Osteocyte (in vitro differentiated cells): ENCODE measurements at regions not wholly inside any gene's neighbourhood (a gene's known extent, or its start where the extent isn't known, plus 50 kb on each side); places are given as distances from the start of the nearest gene placed in this dataset.

Experiments used
- DNase-seq: peaks from one replicate; pipeline ENCODE4 v3.0.0; 2021; ENCODE audit warnings: mixed read lengths; ENCODE audit not compliant: unreplicated experiment; ENCODE audit errors: extremely low spot score
- H3K27ac Mint-ChIP-seq: one replicate; pipeline ENCODE4 v1.8.0; 2021; ENCODE audit warnings: mild to moderate bottlenecking, mixed read lengths; ENCODE audit not compliant: unreplicated experiment
- H3K27me3 Mint-ChIP-seq: one replicate; pipeline ENCODE4 v1.8.0; 2021; ENCODE audit warnings: mixed read lengths; ENCODE audit not compliant: unreplicated experiment
- H3K36me3 Mint-ChIP-seq: one replicate; pipeline ENCODE4 v1.8.0; 2021; ENCODE audit warnings: mixed read lengths; ENCODE audit not compliant: unreplicated experiment
- H3K4me1 Mint-ChIP-seq: one replicate; pipeline ENCODE4 v1.8.0; 2021; ENCODE audit warnings: mixed read lengths; ENCODE audit not compliant: unreplicated experiment
- H3K4me3 Mint-ChIP-seq: one replicate; pipeline ENCODE4 v1.8.0; 2021; ENCODE audit warnings: mild to moderate bottlenecking, moderate library complexity, mixed read lengths; ENCODE audit not compliant: unreplicated experiment
- H3K9me3 Mint-ChIP-seq: one replicate; pipeline ENCODE4 v1.8.0; 2021; ENCODE audit warnings: mixed read lengths; ENCODE audit not compliant: unreplicated experiment
- TF ChIP-seq, protein P1 (sequence below): fragments of 200-600 bp; sonication (generic); IDR thresholded peaks from 2 replicates; pipeline ENCODE4 v1.5.0; 2021; ENCODE audit warnings: antibody characterized with exemption, mild to moderate bottlenecking, moderate library complexity

DNA sequence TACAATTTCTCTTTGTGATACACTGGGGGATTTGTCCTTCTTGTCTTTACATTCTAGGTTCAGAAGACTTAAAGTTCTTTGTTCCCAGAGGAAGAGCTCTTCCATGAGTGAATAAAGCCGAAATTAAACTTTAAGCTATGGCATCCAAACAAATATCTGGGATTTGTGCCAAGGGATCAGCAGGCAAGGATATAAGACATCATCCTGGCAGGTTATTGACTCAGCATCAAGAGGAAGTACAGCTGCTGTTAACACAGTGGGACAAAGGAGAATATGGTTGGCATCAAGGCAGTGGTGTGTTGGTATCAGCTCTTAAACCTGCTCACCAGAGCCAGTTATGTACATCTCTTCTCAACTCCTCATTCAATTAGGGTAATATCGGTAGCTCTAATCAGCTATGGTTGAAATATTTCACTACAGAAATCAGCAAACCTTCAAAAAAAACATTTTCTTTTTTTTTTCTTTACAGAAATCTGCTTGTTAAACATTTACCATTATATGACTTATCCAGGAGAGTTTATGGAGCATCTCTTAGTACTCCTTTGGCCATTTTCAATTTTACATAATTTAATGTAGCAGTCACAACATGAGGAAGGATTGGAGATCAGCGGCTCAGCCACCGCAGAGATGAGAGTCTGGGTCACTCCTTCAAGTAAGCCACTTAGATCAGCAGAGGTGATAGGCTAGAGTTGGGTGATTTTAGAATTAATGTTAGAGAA, 1198.6 kb upstream of the EPHA6 start:
- TF ChIP-seq, protein P1, sequence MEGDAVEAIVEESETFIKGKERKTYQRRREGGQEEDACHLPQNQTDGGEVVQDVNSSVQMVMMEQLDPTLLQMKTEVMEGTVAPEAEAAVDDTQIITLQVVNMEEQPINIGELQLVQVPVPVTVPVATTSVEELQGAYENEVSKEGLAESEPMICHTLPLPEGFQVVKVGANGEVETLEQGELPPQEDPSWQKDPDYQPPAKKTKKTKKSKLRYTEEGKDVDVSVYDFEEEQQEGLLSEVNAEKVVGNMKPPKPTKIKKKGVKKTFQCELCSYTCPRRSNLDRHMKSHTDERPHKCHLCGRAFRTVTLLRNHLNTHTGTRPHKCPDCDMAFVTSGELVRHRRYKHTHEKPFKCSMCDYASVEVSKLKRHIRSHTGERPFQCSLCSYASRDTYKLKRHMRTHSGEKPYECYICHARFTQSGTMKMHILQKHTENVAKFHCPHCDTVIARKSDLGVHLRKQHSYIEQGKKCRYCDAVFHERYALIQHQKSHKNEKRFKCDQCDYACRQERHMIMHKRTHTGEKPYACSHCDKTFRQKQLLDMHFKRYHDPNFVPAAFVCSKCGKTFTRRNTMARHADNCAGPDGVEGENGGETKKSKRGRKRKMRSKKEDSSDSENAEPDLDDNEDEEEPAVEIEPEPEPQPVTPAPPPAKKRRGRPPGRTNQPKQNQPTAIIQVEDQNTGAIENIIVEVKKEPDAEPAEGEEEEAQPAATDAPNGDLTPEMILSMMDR = no peak
- no peak for DNase-seq
- no peaks in the 10 kb centered on the region for H3K27me3 Mint-ChIP-seq
- H3K4me1 Mint-ChIP-seq = no peaks in the 10 kb centered on the region
- no peaks in the 10 kb centered on the region for H3K36me3 Mint-ChIP-seq
- no peak overlapping the region for H3K4me3 Mint-ChIP-seq
- no peak overlapping the region for H3K27ac Mint-ChIP-seq
- H3K9me3 Mint-ChIP-seq = no peaks in the 10 kb centered on the region

DNA sequence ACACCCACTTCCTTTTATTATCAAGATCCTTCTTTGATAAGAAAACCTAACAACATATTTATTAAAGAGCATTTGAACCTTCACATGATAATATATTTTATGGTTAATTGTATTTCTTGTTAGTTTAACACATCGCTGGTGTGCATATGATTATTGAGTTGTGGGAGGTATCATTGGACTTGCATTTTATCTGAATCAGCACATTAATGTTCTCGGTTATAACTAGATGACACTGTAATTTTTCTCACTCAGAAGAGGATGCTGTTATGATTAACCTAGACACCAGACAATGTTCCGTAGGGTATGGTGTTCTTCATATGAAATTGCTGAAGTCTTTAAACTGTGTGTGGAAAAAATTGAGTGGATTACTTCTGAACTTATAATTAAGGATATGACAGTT, 1188.3 kb upstream of the EPHA6 start:
- no peaks in the 10 kb centered on the region for H3K4me1 Mint-ChIP-seq
- no peaks in the 10 kb centered on the region for H3K9me3 Mint-ChIP-seq
- TF ChIP-seq, protein P1 = no peak
- no peak overlapping the region for H3K27ac Mint-ChIP-seq
- H3K36me3 Mint-ChIP-seq = no peaks in the 10 kb centered on the region
- H3K4me3 Mint-ChIP-seq = no peak overlapping the region
- DNase-seq = no peak
- H3K27me3 Mint-ChIP-seq = no peaks in the 10 kb centered on the region

DNA sequence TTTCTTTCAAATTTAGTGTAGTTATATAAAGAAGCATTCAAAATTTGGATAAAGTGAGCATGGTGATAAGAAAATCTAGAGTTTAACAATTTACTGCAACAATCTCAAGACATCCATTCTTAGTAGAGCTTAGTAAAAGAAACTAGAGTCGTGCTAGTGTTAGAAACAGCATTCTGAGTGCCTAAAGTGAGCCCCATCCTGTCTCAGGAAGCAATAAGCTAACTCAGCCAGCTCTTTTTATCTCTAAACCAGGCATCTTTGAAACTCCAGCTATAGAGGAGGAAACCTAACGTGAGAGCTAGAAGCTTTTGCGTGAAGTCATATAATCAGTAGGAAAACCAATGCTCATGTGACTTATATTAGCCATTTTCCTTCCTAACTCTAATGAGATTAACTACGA, 1187.1 kb upstream of the EPHA6 start:
- Mint-ChIP-seq H3K27ac (no peak overlapping the region), H3K36me3 (no peaks in the 10 kb centered on the region), H3K4me3 (no peak overlapping the region), H3K4me1 (no peaks in the 10 kb centered on the region), H3K27me3 (no peaks in the 10 kb centered on the region), H3K9me3 (no peaks in the 10 kb centered on the region)
- TF ChIP-seq, protein P1 = no peak
- DNase-seq = no peak

DNA sequence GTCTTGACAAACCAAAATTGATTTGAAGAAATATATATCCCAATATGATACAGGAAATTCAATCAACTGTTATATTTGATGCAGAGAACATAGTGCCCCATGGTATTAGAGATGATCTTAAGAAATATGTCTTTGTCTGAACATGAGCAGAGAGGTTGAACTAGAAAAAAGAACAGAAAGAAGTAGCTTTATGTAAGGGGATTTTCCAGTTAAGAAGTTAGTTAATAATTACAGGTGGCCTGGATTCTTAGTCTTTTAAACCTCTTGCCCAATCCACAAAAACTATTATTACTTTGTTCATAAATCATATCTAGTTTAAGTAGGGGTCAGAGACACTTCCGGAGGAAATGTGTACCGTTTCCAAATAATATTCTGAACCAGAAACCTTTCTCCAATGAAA, 1186.7 kb upstream of the EPHA6 start:
- DNase-seq = no peak
- no peak overlapping the region for H3K27ac Mint-ChIP-seq
- TF ChIP-seq, protein P1 = no peak

DNA sequence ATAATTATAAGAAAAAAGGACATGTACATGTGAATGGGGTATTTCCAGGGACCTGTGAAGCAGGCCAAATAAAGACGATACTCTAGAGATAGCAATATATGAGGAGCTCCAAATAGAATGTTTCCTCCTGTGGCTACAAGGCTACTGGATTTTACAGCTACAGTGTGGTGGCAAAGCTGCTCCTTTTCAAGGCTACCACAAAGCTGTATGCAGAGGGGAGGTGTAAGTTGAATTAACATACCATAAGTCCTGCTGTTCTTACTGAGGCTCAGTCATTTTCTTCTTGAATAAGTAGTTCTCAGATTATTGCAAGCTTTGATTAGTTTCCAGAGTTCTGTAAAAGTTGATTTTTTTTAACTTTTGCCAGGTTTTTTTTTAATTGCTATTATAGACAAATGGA, 1184.6 kb upstream of the EPHA6 start:
- TF ChIP-seq, protein P1 = no peak
- Mint-ChIP-seq H3K9me3 (no peaks in the 10 kb centered on the region), H3K27ac (no peak overlapping the region), H3K4me3 (no peak overlapping the region), H3K27me3 (no peaks in the 10 kb centered on the region), H3K4me1 (no peaks in the 10 kb centered on the region), H3K36me3 (no peaks in the 10 kb centered on the region)
- DNase-seq = no peak

More for the DNA sequence above, 1186.7 kb upstream of the EPHA6 start:
- H3K36me3 Mint-ChIP-seq = no peaks in the 10 kb centered on the region
- no peak overlapping the region for H3K4me3 Mint-ChIP-seq
- no peaks in the 10 kb centered on the region for H3K9me3 Mint-ChIP-seq
- no peaks in the 10 kb centered on the region for H3K27me3 Mint-ChIP-seq
- H3K4me1 Mint-ChIP-seq = no peaks in the 10 kb centered on the region
